Dermis blood vessel endothelial cell (primary cell): ENCODE measurements at regions not wholly inside any gene's neighbourhood (a gene's known extent, or its start where the extent isn't known, plus 50 kb on each side); places are given as distances from the start of the nearest gene placed in this dataset.
"Not testable (repeated sequence)": the region's sequence is repeated elsewhere in the genome, so short reads cannot be mapped to it uniquely, and the experiment has no call there.

ENCODE experiments used
- DNase-seq: peaks from one replicate; pipeline ENCODE4 v3.0.0; 2010

GRCh38 chr7:41465571-41465970 is 237.3 kb downstream of the INHBA start:
- DNase-seq: no peak

- no peak for DNase-seq
Measured at GRCh38 chr7:41463770-41464470, 239.0 kb downstream of the INHBA start.

- DNase-seq: no peak
Measured at GRCh38 chr7:41459623-41460261, 243.1 kb downstream of the INHBA start.

- DNase-seq: no peak
Measured at GRCh38 chr7:41459183-41459582, 243.7 kb downstream of the INHBA start.

- no peak for DNase-seq
Measured at GRCh38 chr7:41457832-41458437, 245.0 kb downstream of the INHBA start.

GRCh38 chr7:41451826-41452225 is 251.1 kb downstream of the INHBA start:
- no peak for DNase-seq

- no peak for DNase-seq
Measured at GRCh38 chr7:41449694-41450093, 253.2 kb downstream of the INHBA start.

GRCh38 chr7:41449286-41449685 is 253.6 kb downstream of the INHBA start:
- DNase-seq: no peak

GRCh38 chr7:41448104-41448503 is 254.8 kb downstream of the INHBA start:
- DNase-seq: no peak

- DNase-seq: no peak
Measured at GRCh38 chr7:41447450-41448042, 255.3 kb downstream of the INHBA start.

- no peak for DNase-seq
Measured at GRCh38 chr7:41446606-41447449, 256.1 kb downstream of the INHBA start.

GRCh38 chr7:41445946-41446345 is 256.9 kb downstream of the INHBA start:
- no peak for DNase-seq

- no peak for DNase-seq
Measured at GRCh38 chr7:41445432-41445831, 257.5 kb downstream of the INHBA start.

GRCh38 chr7:41439515-41439879 is 263.4 kb downstream of the INHBA start:
- no peak for DNase-seq

GRCh38 chr7:41438705-41439514 is 264.0 kb downstream of the INHBA start:
- DNase-seq: no peak

GRCh38 chr7:41437257-41438196 is 265.4 kb downstream of the INHBA start:
- DNase-seq: no peak

GRCh38 chr7:41436139-41436538 is 266.8 kb downstream of the INHBA start:
- no peak for DNase-seq

- not testable (repeated sequence) for DNase-seq
Measured at GRCh38 chr7:41435020-41435419, 267.9 kb downstream of the INHBA start.

GRCh38 chr7:41431671-41432070 is 271.2 kb downstream of the INHBA start:
- no peak for DNase-seq

- DNase-seq: no peak
Measured at GRCh38 chr7:41428381-41428780, 274.5 kb downstream of the INHBA start.

- DNase-seq: peak; percentile 18
Measured at GRCh38 chr7:41425926-41426325, 277.0 kb downstream of the INHBA start.
